ENCODE measurements at regions not wholly inside any gene's neighbourhood (a gene's known extent, or its start where the extent isn't known, plus 50 kb on each side); places are given as distances from the start of the nearest gene placed in this dataset.
"Not testable (repeated sequence)": the region's sequence is repeated elsewhere in the genome, so short reads cannot be mapped to it uniquely, and the experiment has no call there.

DNA sequence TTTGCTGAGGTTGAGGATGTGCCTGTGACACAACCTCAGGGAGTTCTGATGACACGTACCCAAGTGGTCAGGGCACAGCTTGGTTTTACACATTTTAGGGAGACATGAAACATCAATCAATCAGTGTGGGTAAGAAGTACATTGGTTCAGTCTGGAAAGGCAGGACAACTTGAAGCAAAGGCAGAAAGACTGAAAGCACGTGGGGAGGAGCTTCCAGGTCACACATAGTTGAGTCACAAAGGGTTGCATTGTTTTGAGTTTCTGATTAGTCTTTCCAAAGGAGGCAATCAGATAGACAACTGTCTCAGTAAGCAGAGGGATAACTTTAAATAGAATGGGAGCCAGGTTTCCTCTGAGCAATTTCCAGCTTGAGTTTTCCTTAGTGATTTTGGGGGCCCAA lies 1910.0 kb upstream of the AGA start:
- DNase-seq (ENCODE audit: extremely low read depth in 1 of 2, low read depth in 1 of 2) = no peak

DNA sequence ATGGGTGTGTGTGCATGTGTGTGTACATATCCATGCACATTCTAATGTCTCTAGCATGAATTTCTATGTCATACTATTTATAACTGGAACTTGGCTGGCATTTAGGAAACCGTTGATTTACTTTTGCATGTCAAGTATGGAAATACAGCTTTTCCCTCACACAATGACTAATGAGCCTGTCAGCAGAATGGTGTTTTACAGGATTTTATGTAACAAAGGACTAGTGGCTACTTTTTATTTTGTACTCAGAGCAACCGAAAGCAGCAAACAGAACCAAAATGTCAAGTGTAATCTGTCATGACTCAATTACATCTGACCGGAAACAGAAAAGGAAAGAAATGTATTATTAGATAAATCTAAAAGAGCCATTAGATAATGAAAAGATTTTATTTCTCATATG lies 1911.5 kb upstream of the AGA start:
- DNase-seq (ENCODE audit: extremely low read depth in 1 of 2, low read depth in 1 of 2) = no peak

DNA sequence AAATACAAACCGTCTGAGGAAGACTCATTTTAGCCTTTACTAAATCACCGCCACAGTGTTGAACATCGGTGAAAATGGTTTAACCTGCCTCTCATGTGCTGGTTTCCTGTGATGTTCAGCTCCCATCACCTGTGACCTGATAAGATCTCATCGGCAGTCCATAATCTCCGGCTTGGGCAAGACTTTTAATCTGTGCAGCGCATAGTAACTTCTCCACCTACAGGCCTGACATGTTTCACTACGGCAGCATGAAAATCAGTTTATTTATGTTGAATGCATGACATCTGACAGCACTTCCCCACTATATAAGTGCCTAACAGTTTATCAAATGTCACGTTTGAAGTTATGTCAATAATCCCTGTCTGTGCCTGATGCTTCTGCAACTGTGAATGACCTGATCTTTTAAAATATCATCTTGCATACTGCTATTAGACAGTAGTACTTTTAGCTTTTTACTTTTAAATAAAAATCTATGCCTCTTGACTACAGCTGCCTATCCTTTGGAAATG lies 1919.8 kb upstream of the AGA start:
- DNase-seq (ENCODE audit: extremely low read depth in 1 of 2, low read depth in 1 of 2) = no peak

DNA sequence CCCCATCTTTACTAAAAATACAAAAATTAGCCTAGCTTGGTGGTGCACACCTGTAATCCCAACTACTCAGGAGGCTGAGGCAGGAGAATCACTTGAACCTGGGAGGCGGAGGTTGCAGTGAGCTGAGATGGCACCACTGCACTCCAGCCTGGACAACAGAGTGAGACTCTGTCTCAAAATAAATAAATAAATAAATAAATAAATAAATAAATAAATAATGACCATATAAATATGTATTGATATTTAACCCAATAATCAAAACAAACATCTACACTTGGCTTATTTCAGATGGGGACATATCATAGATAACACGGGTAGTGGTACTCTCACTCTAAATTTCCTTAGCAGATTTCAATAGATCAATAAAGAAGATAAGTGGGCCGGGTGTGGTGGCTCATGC lies 1923.7 kb upstream of the AGA start:
- not testable (repeated sequence) for DNase-seq (ENCODE audit: extremely low read depth in 1 of 2, low read depth in 1 of 2)

DNA sequence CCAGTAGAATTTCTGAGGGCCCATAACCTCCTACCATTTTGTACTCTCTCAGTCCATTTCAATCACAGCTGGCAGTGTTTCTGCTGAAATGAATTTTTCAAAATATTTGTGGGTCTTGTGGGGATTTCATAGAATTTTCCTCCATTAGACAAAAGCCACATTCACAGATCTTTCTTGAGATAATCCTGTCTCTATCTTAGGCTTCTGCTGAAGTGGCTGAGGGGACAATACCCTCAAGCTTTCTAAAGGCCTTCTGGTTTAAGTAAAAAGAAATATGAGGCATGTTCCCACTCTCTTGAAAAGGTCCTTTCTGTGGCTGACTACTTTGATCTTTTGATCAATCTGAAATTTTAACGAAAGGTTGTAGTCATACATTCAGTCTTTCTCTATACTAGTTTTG lies 1930.0 kb upstream of the AGA start:
- no peak for DNase-seq (ENCODE audit: extremely low read depth in 1 of 2, low read depth in 1 of 2)

DNA sequence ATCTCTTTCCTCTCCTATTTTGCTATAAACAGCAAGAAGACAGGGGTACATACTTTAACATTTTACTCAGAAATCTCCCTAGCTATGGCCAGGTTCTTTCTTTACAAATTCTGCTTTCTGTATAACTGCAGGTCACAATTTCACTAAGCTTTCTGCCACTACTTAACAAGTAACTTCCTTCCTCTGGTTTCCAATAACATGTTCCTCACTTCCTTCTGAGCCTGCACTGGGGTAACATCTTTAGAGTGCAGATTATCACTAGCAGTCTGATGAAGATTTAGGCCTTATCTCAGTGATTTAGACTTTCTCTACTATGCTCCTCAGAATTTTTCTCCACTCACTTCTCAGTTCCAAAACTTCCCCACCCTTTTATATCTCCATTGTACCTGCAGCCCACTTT lies 1930.5 kb upstream of the AGA start:
- DNase-seq (ENCODE audit: extremely low read depth in 1 of 2, low read depth in 1 of 2) = no peak

DNA sequence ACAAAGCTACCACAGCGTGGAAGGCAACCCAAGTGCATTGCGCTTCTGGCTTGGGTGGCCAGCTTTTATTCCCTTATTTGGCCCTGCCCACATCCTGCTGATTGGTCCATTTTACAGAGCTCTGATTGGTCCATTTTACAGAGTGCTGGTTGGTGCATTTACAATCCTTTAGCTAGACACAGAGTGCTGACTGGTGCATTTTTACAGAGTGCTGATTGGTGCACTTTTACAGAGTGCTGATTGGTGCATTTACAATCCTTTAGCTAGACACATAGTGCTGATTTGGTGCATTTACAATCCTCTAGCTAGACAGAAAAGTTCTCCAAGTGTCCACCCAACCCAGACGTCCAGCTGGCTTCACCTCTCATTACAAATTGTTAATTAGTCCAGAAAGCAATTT lies 1936.6 kb upstream of the AGA start:
- DNase-seq (ENCODE audit: extremely low read depth in 1 of 2, low read depth in 1 of 2) = not testable (repeated sequence)

DNA sequence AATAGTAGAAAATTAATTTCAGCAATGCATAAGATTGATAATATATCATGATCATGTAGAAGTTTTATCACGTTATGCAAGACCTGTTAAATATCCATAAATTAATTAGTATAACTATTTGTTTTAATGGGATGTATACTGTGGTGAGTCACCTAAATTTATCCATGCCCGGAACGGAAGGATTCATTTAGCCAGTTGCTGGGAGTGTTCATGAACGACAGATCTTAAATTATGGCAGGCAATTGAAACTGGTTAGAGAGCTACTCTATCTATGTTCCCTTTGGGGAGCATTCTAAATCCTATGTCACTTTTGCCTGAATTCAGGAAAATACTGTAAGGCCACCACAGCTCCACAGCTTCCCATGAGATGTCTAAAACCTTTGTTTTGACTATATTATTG lies 1950.5 kb upstream of the AGA start:
- no peak for DNase-seq (ENCODE audit: extremely low read depth in 1 of 2, low read depth in 1 of 2)

DNA sequence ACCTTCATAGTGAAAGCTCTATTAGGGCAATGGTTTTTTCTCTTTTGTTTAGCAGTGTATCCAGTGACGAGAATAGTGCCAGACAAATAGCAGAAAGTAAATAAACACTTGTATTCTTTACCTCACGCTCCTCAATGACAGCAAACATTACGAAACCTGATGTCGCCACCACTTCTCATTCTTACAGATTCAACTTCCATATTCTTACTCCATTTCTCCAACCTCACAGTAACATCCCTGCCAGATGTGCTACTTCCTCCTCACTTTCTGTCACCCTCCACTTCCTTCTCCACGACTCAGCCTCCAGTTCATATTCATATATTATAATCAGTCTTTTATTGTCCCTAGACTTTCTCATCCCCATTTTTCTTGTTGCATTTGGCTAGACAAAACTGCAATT lies 1956.2 kb upstream of the AGA start:
- no peak for DNase-seq (ENCODE audit: extremely low read depth in 1 of 2, low read depth in 1 of 2)

DNA sequence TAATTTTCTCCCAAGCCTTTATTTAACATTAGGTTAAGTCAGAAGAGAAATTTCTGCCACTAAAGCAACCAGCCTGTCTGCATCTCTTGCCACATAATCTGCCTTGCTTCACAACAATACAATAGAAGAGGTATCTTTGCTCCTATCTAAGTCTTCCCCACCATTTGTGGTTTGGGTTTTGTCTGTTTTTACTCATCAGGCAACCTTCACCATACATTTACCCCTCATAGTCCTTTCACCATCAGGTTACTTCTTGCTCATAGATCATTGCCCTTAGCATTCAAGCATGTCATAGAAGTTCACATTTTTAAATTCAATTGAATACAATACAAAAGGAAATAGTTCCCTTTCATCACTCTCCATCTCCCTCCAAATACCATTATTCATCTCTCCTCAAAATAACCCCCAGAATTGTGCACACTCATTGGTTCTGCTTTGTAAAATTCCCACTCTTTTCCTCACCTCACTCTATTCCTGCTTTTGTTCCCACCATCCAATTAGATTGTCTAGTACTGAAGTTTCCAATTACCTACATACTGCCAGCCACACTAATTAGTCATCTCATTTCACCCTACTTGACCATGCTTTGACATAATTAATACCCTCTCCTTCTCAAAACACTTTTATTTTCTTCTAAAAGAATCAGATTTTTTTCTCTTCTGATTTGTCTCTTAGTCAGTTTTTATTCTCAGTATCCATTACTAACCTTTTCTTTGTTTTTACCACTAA lies 1957.0 kb upstream of the AGA start:
- no peak for DNase-seq (ENCODE audit: extremely low read depth in 1 of 2, low read depth in 1 of 2)

DNA sequence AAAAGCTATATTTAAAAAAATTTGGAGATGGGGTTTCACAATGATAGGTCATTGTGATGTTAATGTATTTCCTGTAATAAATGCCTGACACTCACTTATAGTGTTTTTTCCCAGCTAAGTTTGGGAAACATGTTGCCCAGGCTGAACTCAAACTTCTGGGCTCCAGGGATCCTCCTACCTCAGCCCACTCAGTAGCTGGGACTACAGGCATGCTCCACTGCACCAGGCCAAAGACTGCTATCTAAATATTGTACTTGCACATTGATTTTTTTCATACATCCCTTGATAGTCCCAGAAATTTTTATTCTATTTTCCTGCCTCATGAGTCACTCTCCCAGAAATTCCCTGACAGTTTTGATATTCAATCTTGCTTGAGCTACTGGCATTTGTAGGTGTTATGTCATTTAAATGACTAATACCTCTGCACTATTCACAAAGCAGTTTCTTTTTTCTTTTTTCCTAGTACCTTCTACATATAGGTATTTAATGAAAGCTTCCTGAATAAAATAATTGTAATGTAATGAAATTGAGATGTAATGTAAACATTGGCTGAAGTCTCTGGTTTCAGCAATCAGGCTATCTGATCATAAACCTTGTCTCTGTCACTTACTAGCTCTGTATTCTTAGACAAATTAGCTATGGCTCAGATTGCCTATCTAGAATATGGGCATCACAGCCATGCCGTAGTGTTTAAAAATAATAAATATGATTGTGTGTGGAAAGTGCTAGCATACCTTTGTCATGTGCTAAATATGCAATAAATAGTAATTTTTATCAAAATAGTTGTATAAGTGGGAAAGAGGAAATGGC lies 1973.0 kb upstream of the AGA start:
- no peak for DNase-seq (ENCODE audit: extremely low read depth in 1 of 2, low read depth in 1 of 2)

DNA sequence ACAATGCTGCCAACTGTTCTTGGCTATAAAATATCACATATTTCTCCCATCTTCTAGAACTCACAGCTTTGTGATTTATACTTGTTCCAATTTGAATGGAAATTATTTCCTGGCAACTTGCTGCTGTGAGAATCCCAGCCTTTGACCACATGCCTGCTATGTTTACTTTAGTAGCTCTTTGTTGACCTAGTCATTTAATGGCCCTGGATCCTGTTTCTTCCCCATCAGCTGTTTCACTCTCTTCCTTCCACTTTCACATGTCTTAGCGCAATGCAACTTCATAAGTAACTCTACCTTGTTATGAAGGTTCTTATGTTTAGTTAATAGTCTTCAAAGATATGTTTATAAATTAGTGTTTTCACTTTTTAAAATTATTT lies 1973.6 kb upstream of the AGA start:
- no peak for DNase-seq (ENCODE audit: extremely low read depth in 1 of 2, low read depth in 1 of 2)

DNA sequence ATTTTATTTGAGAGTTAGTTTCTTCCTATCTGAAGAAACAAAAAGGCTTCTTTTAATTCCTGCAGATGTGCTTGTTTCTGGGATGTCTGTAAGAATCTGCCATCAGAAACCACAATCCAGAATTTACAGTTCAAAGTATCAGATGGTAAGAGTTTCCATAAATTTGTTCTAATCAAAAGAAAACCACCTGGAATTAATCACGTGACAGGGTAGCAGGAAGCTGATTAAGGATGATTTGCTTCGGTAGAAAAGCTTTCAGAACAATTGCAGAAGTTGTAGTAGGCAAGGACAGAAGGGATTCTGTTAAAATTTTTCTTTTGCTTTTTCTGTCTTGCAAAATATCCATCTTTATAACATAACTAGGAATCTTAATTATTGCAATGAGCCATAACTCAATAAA lies 1975.1 kb upstream of the AGA start:
- no peak for DNase-seq (ENCODE audit: extremely low read depth in 1 of 2, low read depth in 1 of 2)

DNA sequence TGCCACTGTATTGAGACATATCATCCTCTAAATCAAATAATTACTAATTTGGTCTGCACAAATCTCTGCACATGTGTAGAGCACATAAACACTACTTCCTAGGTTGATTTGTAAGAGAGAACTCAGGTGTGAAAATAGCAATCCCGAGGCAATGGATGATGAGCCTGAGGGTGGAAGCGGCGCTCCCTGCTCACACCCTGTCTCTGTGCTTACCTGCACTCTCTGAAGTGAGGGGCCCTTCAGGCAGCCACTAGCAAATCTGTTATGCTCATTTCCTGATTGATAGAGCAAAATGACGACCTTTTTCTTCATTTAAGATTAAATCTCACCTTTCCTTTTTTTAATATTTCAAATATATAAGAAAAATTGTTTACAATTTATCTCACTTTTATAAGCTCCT lies 1995.7 kb upstream of the AGA start:
- no peak for DNase-seq (ENCODE audit: extremely low read depth in 1 of 2, low read depth in 1 of 2)

DNA sequence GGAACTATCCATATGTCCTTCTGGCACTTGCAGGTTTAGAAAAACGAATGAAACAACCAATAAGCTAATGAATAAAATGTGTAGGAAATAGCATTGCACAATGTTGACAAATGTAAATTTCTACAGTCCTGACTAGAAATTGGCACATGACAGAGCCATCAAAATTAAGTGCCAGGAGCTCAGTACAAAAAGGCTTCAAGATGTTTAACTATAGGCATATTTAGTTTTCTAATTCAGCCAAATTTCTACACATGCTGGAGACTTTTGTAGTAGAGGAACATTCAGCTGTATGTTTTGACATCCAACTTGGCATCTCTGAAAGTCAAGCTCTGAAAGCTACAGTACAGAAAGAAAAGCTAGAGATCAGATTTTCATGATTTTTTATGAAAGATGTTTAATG lies 1999.4 kb upstream of the AGA start:
- no peak for DNase-seq (ENCODE audit: extremely low read depth in 1 of 2, low read depth in 1 of 2)

DNA sequence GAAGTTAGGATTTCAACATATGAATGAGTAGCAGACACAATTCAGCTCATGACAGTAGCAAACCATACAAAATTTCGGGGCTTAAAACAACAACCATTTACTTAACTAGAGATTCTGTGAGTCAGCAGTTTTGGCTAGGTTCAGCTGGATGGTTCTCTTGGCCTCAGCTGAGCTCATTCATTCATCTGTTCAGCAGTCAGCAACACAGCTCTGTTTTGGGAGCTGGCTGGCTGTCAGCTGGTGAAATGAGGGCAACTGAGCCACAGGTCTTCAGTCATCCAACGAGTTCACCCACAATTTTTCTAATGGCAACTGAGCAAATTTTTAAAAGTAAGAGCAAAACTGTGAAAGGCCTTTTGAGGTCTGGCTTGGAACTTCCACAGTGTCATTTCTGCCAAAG lies 2005.1 kb upstream of the AGA start:
- no peak for DNase-seq (ENCODE audit: extremely low read depth in 1 of 2, low read depth in 1 of 2)

DNA sequence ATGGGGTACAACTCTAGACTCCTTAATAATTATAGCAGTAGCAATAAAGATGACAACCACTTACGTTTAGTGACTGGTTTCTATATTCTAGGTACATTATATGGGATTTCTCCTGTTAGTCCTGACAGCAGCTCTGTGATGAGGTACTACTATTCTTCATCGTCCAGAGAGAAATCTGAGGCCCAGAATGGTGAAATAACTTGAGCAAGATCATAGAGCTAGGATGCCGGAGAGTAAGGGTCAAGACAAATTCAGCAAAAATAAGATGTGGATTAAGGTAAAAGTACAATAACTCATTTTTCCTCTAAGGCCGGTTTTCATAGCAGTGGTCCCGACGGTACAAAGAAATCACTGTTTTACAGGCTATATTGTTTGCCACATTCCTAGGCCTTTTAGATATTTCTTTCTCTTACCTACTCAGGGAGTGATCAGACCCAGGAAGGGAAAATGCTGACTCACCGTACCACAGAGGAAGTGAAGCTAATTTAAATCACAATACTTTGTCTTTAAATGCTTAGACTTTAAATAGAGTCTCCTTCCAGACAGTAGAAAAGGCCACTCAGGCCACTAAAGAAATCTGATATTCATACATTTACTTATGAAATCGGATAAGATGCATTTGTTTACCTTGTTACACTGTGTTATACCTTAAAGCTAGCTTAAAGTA lies 2023.0 kb upstream of the AGA start:
- no peak for DNase-seq (ENCODE audit: extremely low read depth in 1 of 2, low read depth in 1 of 2)

DNA sequence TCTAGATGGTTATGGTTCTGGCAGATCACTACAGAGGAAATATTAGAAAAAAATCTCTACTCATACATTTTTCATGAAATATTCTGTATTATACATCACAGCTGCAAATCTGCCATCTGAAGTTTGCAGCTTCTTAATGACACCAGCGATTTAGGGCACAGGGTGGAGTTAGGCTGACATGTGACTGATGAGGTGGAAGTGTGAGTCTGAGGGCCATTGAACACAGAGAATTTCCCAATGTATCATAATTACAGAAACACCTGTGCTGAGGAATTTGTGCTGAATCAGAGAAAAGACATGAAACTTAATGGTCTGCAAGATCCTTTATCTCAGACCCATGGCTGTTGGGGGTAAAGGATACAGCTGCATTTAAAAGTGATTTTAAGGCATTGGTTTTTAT lies 2025.6 kb upstream of the AGA start:
- DNase-seq (ENCODE audit: extremely low read depth in 1 of 2, low read depth in 1 of 2) = no peak

DNA sequence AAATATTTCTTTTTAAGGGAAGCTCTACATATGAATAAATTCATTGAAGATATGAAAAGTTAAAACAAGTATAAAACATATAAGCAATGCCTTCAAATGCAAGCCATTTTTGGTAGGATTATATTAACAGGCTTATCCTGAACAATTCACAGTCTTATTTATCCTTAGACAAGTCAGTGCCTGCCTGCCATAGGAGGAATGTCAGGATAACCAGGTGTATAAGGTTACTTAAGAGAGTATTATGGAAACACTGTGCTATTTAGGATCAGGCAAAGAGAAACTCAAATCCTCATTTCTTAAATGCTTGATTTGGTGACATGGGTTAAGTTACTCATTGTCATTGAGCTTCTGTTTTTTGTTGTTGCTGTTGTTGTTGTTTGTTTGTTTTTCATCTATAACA lies 2029.9 kb upstream of the AGA start:
- no peak for DNase-seq (ENCODE audit: extremely low read depth in 1 of 2, low read depth in 1 of 2)

DNA sequence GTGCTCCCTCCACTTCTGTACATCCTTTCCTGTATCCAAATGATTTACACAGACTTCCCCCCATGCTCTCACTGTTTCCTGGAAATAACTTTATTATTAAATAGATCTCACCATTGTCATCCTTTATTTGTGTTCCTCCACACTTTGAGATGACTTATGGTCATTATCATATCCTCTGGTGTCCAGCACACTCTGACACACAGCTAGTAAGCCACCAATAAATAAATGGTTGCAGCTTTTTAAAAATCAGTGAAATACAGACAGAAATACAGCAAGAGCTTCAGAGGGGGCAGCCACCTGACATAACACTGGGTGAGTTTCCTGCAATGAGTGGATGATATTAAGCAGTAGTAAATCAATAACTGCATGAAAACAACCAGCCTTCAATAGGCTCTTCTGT lies 2036.4 kb upstream of the AGA start:
- DNase-seq (ENCODE audit: extremely low read depth in 1 of 2, low read depth in 1 of 2) = no peak

DNA sequence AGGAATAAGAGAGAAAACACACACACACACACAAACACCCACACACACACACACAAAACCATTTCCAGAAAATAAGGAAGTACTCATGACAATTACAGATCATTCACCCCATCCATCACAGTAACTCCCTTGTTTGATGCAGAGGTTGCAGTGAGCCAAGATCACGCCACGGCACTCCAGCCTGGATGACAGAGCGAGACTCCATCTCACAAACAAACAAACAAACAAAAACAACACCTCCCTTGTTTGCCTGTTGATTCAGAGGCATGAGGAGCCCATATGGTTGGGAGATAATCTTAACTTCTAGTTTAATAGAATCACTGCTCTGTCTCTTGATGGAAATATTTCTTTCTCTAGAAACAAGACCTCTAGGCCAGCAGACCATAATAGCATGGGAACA lies 2043.5 kb upstream of the AGA start:
- DNase-seq (ENCODE audit: extremely low read depth in 1 of 2, low read depth in 1 of 2) = no peak
